ENCODE measurements at regions not wholly inside any gene's neighbourhood (a gene's known extent, or its start where the extent isn't known, plus 50 kb on each side); places are given as distances from the start of the nearest gene placed in this dataset.

DNA sequence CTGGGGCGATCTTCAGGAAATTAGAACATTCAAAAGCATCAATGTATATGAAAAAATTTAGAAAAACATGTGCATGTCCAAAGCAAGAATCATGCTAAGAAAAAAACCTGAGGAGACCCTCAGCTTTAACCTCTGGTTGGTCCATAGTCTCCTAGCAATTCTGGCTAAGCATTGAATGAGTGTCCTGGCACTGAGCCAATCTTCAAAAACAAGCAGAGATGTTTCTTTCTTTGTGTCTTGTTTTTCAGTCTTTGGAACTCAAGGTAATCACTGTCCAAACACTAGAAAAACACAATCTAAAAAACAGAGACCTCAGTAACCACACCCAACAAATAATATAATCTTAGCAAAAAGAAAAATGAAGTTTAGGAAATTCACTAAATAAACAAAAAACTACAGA is 205.4 kb upstream of the CARD18 start:
- ChIA-PET SMC1A (ENCODE audit: uncharacterized antibody, unreplicated experiment) (no interaction called here), CTCF (no interaction called here), POLR2A (no interaction called here), RAD21 (ENCODE audit: unreplicated experiment) (no interaction called here)
- ATAC-seq (no peak), FAIRE-seq (no peak), DNase-seq (ENCODE audit: low read depth, low spot score) (no peak)
- TF ChIP-seq LARP7 (IDR thresholded peaks at IDR 0.05) (no peak), RAD51 (IDR thresholded peaks at IDR 0.05) (no peak)
- Histone ChIP-seq H3K79me2 (ENCODE audit: control insufficient read depth, insufficient read depth, low read length) (no peaks in the 10 kb centered on the region), H3K27ac (ENCODE audit: control insufficient read depth, insufficient read depth) (no peak overlapping the region), H3K4me3 (no peak overlapping the region), H3K9ac (ENCODE audit: control insufficient read depth, insufficient read depth, low read length) (no peak overlapping the region), H3K27me3 (replicated peaks in 1 of 2; ENCODE audit: control insufficient read depth in 2 of 2, insufficient read depth in 2 of 2, low read length in 1 of 2) (no peaks in the 10 kb centered on the region), H2AFZ (ENCODE audit: control insufficient read depth, low read depth, low read length) (no peak overlapping the region), H3K36me3 (ENCODE audit: control insufficient read depth in 2 of 2, insufficient read depth in 2 of 2, low read length in 1 of 2) (no peaks in the 10 kb centered on the region), H3K4me2 (ENCODE audit: control insufficient read depth, insufficient read depth) (no peak overlapping the region), H4K20me1 (ENCODE audit: control insufficient read depth, insufficient read depth) (no peaks in the 10 kb centered on the region), H3K4me1 (ENCODE audit: control insufficient read depth, insufficient read depth, low read length) (no peaks in the 10 kb centered on the region), H3K9me3 (replicated peaks; ENCODE audit: control insufficient read depth, insufficient read depth, low read length) (no peaks in the 10 kb centered on the region)
- in situ Hi-C loops (cut with MboI) (no loop called here), intact Hi-C loops (cut with micrococcal nuclease; ENCODE audit: unreplicated experiment) (no loop called here)
- no TSS peak for BruUV-seq (replicated peaks)
- 0% methylated on average over 1 of the region's 1 CpG for WGBS (ENCODE audit: insufficient coverage, insufficient replicate concordance, low lambda C conversion rate, missing lambda C conversion rate)

DNA sequence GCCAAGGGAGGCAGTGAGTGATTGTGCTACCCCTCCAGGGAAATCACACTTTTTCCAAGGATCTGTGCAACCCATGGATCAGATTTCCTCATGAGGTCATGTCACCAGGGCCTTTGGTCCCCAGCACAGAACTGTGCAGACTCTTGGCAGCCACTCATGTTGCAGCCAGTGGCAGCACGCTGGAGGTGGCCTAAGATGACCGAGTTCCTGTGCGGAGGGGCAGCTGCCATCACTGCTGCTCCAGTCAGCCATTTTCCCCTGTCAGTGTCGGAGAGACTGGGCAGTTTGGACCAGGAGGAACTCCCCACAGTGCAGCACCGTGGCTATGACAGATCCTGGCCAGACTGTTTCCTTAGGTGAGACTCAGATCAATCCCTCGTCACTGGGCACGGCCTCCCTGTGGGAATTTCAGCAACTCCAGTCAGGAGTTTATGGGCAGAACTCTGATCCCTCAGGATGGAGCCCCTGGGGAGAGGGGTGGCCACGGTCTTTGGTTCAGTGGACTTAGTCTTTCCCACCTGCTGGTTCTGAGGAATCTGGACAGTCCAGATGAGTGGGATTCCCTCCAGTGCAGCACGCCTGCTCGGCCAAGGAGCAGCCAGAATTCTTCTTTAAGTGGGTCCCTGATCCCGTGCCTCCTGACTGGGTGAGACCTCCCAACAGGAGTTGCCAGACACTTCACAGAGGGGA is 194.6 kb upstream of the CARD18 start:
- DNase-seq (ENCODE audit: low read depth, low spot score) (no peak), FAIRE-seq (no peak), ATAC-seq (no peak)
- 17% methylated on average over 11 of the region's 11 CpGs for WGBS (ENCODE audit: insufficient coverage, insufficient replicate concordance, low lambda C conversion rate, missing lambda C conversion rate)
- Histone ChIP-seq H3K4me3 (no peak overlapping the region), H3K4me1 (ENCODE audit: control insufficient read depth, insufficient read depth, low read length) (no peaks in the 10 kb centered on the region), H3K36me3 (ENCODE audit: control insufficient read depth in 2 of 2, insufficient read depth in 2 of 2, low read length in 1 of 2) (no peaks in the 10 kb centered on the region), H2AFZ (ENCODE audit: control insufficient read depth, low read depth, low read length) (no peak overlapping the region), H3K79me2 (ENCODE audit: control insufficient read depth, insufficient read depth, low read length) (no peaks in the 10 kb centered on the region), H4K20me1 (ENCODE audit: control insufficient read depth, insufficient read depth) (no peaks in the 10 kb centered on the region), H3K9ac (ENCODE audit: control insufficient read depth, insufficient read depth, low read length) (no peak overlapping the region), H3K27ac (ENCODE audit: control insufficient read depth, insufficient read depth) (no peak overlapping the region), H3K9me3 (replicated peaks; ENCODE audit: control insufficient read depth, insufficient read depth, low read length) (no peaks in the 10 kb centered on the region), H3K27me3 (replicated peaks in 1 of 2; ENCODE audit: control insufficient read depth in 2 of 2, insufficient read depth in 2 of 2, low read length in 1 of 2) (no peaks in the 10 kb centered on the region), H3K4me2 (ENCODE audit: control insufficient read depth, insufficient read depth) (no peak overlapping the region)
- SMC1A ChIA-PET (ENCODE audit: uncharacterized antibody, unreplicated experiment): no interaction called here
- POLR2A ChIA-PET: no interaction called here
- in situ Hi-C loops (cut with MboI) (no loop called here), intact Hi-C loops (cut with micrococcal nuclease; ENCODE audit: unreplicated experiment) (no loop called here)
- BruUV-seq (replicated peaks): no TSS peak
- CTCF ChIA-PET: no interaction called here
- RAD21 ChIA-PET (ENCODE audit: unreplicated experiment): no interaction called here
- no peak for TF ChIP-seq MYC (IDR thresholded peaks at IDR 0.05; ENCODE audit: insufficient read depth, insufficient read length, insufficient replicate concordance, low read length, severe bottlenecking)
- no peak for TF ChIP-seq YBX1 (IDR thresholded peaks at IDR 0.05)
- TF ChIP-seq, protein P1, sequence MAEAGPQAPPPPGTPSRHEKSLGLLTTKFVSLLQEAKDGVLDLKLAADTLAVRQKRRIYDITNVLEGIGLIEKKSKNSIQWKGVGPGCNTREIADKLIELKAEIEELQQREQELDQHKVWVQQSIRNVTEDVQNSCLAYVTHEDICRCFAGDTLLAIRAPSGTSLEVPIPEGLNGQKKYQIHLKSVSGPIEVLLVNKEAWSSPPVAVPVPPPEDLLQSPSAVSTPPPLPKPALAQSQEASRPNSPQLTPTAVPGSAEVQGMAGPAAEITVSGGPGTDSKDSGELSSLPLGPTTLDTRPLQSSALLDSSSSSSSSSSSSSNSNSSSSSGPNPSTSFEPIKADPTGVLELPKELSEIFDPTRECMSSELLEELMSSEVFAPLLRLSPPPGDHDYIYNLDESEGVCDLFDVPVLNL (IDR thresholded peaks at IDR 0.05; ENCODE audit: low read depth, low read length): no peak
- TF ChIP-seq STAT3 (IDR thresholded peaks at IDR 0.05; ENCODE audit: low read depth, low read length): no peak
- no peak for TF ChIP-seq HDGF (IDR thresholded peaks at IDR 0.05)
- TF ChIP-seq, protein P2, sequence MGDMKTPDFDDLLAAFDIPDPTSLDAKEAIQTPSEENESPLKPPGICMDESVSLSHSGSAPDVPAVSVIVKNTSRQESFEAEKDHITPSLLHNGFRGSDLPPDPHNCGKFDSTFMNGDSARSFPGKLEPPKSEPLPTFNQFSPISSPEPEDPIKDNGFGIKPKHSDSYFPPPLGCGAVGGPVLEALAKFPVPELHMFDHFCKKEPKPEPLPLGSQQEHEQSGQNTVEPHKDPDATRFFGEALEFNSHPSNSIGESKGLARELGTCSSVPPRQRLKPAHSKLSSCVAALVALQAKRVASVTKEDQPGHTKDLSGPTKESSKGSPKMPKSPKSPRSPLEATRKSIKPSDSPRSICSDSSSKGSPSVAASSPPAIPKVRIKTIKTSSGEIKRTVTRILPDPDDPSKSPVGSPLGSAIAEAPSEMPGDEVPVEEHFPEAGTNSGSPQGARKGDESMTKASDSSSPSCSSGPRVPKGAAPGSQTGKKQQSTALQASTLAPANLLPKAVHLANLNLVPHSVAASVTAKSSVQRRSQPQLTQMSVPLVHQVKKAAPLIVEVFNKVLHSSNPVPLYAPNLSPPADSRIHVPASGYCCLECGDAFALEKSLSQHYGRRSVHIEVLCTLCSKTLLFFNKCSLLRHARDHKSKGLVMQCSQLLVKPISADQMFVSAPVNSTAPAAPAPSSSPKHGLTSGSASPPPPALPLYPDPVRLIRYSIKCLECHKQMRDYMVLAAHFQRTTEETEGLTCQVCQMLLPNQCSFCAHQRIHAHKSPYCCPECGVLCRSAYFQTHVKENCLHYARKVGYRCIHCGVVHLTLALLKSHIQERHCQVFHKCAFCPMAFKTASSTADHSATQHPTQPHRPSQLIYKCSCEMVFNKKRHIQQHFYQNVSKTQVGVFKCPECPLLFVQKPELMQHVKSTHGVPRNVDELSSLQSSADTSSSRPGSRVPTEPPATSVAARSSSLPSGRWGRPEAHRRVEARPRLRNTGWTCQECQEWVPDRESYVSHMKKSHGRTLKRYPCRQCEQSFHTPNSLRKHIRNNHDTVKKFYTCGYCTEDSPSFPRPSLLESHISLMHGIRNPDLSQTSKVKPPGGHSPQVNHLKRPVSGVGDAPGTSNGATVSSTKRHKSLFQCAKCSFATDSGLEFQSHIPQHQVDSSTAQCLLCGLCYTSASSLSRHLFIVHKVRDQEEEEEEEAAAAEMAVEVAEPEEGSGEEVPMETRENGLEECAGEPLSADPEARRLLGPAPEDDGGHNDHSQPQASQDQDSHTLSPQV (IDR thresholded peaks at IDR 0.05): no peak
- no peak for TF ChIP-seq ZBED1 (IDR thresholded peaks at IDR 0.05; ENCODE audit: borderline replicate concordance)
- TF ChIP-seq, protein P3, sequence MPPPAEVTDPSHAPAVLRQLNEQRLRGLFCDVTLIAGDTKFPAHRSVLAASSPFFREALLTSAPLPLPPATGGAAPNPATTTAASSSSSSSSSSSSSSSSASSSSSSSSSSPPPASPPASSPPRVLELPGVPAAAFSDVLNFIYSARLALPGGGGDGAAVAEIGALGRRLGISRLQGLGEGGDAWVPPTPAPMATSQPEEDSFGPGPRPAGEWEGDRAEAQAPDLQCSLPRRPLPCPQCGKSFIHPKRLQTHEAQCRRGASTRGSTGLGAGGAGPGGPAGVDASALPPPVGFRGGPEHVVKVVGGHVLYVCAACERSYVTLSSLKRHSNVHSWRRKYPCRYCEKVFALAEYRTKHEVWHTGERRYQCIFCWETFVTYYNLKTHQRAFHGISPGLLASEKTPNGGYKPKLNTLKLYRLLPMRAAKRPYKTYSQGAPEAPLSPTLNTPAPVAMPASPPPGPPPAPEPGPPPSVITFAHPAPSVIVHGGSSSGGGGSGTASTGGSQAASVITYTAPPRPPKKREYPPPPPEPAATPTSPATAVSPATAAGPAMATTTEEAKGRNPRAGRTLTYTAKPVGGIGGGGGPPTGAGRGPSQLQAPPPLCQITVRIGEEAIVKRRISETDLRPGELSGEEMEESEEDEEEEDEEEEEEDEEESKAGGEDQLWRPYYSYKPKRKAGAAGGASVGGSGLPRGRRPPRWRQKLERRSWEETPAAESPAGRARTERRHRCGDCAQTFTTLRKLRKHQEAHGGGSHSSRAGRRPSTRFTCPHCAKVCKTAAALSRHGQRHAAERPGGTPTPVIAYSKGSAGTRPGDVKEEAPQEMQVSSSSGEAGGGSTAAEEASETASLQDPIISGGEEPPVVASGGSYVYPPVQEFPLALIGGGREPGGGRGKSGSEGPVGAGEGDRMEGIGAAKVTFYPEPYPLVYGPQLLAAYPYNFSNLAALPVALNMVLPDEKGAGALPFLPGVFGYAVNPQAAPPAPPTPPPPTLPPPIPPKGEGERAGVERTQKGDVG (CRISPR knock-in tag; IDR thresholded peaks at IDR 0.05): no peak

All from GM12878 (cell line).